Loucy (cell line): ENCODE measurements at regions not wholly inside any gene's neighbourhood (a gene's known extent, or its start where the extent isn't known, plus 50 kb on each side); places are given as distances from the start of the nearest gene placed in this dataset.
"Not testable (repeated sequence)": the region's sequence is repeated elsewhere in the genome, so short reads cannot be mapped to it uniquely, and the experiment has no call there.

Experiments used
- H2AFZ ChIP-seq: fragments of 200-600 bp; sonication (generic); 2 replicates; pipeline ENCODE4 v1.6.0; 2016; ENCODE audit warnings: antibody characterized with exemption, mild to moderate bottlenecking, low read length, moderate library complexity
- H3F3A ChIP-seq: fragments of 200-600 bp; 2 replicates; pipeline ENCODE4 v1.6.0; 2016; ENCODE audit warnings: antibody characterized with exemption, low read depth, mild to moderate bottlenecking
- H3K27me3 ChIP-seq: fragments of 200-600 bp; sonication (generic); 2 replicates; pipeline ENCODE4 v1.6.1; 2014; ENCODE audit warnings: low read length, mild to moderate bottlenecking; ENCODE audit not compliant: insufficient read depth, poor library complexity, severe bottlenecking
- H3K36me3 ChIP-seq: fragments of 200-600 bp; sonication (generic); 2 replicates; pipeline ENCODE4 v1.6.1; 2016; ENCODE audit warnings: low read length; ENCODE audit not compliant: insufficient read depth
- H3K4me1 ChIP-seq: fragments of 200-600 bp; sonication (generic); 2 replicates; pipeline ENCODE4 v1.5.1; 2014; ENCODE audit warnings: low read length, mild to moderate bottlenecking; ENCODE audit not compliant: insufficient read depth, poor library complexity, severe bottlenecking
- H3K4me2 ChIP-seq: fragments of 200-600 bp; sonication (generic); 2 replicates; pipeline ENCODE4 v1.6.0; 2014; ENCODE audit warnings: antibody characterized with exemption, low read length, low read depth, mild to moderate bottlenecking; ENCODE audit not compliant: poor library complexity, severe bottlenecking
- H3K4me3 ChIP-seq: fragments of 200-600 bp; sonication (generic); 2 replicates; pipeline ENCODE4 v1.5.1; 2014; ENCODE audit warnings: low read length, mild to moderate bottlenecking, mixed read lengths; ENCODE audit not compliant: poor library complexity, severe bottlenecking
- H3K79me2 ChIP-seq: fragments of 200-600 bp; sonication (generic); 2 replicates; pipeline ENCODE4 v1.6.1; 2014; ENCODE audit warnings: low read length; ENCODE audit not compliant: insufficient read depth
- H3K9ac ChIP-seq: fragments of 200-600 bp; sonication (generic); 2 replicates; pipeline ENCODE4 v1.6.0; 2014; ENCODE audit warnings: mild to moderate bottlenecking, low read depth, low read length, moderate library complexity; ENCODE audit not compliant: poor library complexity, severe bottlenecking
- H3K9me2 ChIP-seq: fragments of 200-600 bp; sonication (generic); replicated peaks from 2 replicates; pipeline ENCODE4 v1.6.1; 2016; ENCODE audit warnings: low read depth, low read length, mixed read lengths
- H3K9me3 ChIP-seq: fragments of 200-600 bp; sonication (generic); 2 replicates; pipeline ENCODE4 v1.6.1; 2014; ENCODE audit warnings: mild to moderate bottlenecking, antibody characterized with exemption, low read length, low read depth; ENCODE audit not compliant: insufficient read depth
- H4K20me1 ChIP-seq: fragments of 200-600 bp; sonication (generic); 2 replicates; pipeline ENCODE4 v1.6.0; 2014; ENCODE audit warnings: antibody characterized with exemption, low read length, mild to moderate bottlenecking; ENCODE audit not compliant: insufficient read depth, poor library complexity, severe bottlenecking
- CTCF ChIP-seq: fragments of 200-600 bp; sonication (generic); conservative IDR thresholded peaks from 2 replicates; pipeline ENCODE4 v1.5.1; 2014; ENCODE audit warnings: mild to moderate bottlenecking, antibody characterized with exemption, low read length
- EZH2phosphoT487 ChIP-seq: fragments of 200-600 bp; IDR thresholded peaks from 2 replicates; pipeline ENCODE4 v1.6.1; 2018; ENCODE audit warnings: antibody characterized with exemption, mild to moderate bottlenecking, moderate library complexity, borderline replicate concordance

GRCh38 chr6:135624402-135625295 is 127.1 kb upstream of the AHI1 start:
- no peak overlapping the region for H3K4me2 ChIP-seq
- H3K9me2 ChIP-seq = no peaks in the 10 kb centered on the region
- no peak overlapping the region for H3K4me3 ChIP-seq
- no peaks in the 10 kb centered on the region for H4K20me1 ChIP-seq
- H3F3A ChIP-seq = no peaks in the 10 kb centered on the region
- no peaks in the 10 kb centered on the region for H3K27me3 ChIP-seq
- TF ChIP-seq CTCF (no peak), EZH2phosphoT487 (no peak)
- no peaks in the 10 kb centered on the region for H3K36me3 ChIP-seq
- no peaks in the 10 kb centered on the region for H3K9me3 ChIP-seq
- no peak overlapping the region for H2AFZ ChIP-seq
- no peaks in the 10 kb centered on the region for H3K4me1 ChIP-seq
- H3K79me2 ChIP-seq = no peaks in the 10 kb centered on the region
- H3K9ac ChIP-seq = no peak overlapping the region

GRCh38 chr6:135626001-135626400 is 128.5 kb upstream of the AHI1 start:
- H3K27me3 ChIP-seq, H3K36me3 ChIP-seq, H2AFZ ChIP-seq, H4K20me1 ChIP-seq, H3K79me2 ChIP-seq, H3F3A ChIP-seq, H3K9me3 ChIP-seq, H3K4me2 ChIP-seq, H3K9ac ChIP-seq, H3K4me1 ChIP-seq, H3K4me3 ChIP-seq, H3K9me2 ChIP-seq: not testable (repeated sequence)

- Histone ChIP-seq H3K4me2 (no peak overlapping the region), H4K20me1 (no peaks in the 10 kb centered on the region), H2AFZ (no peak overlapping the region), H3F3A (no peaks in the 10 kb centered on the region), H3K9ac (no peak overlapping the region), H3K79me2 (no peaks in the 10 kb centered on the region), H3K9me3 (no peaks in the 10 kb centered on the region), H3K36me3 (no peaks in the 10 kb centered on the region), H3K4me1 (no peaks in the 10 kb centered on the region), H3K4me3 (no peak overlapping the region), H3K27me3 (no peaks in the 10 kb centered on the region), H3K9me2 (no peaks in the 10 kb centered on the region)
- TF ChIP-seq EZH2phosphoT487 (no peak), CTCF (no peak)
Observed at GRCh38 chr6:135627092-135627715, 129.7 kb upstream of the AHI1 start.
